GM18868 (cell line): ENCODE measurements at regions not wholly inside any gene's neighbourhood (a gene's known extent, or its start where the extent isn't known, plus 50 kb on each side); places are given as distances from the start of the nearest gene placed in this dataset.
"Not testable (repeated sequence)": the region's sequence is repeated elsewhere in the genome, so short reads cannot be mapped to it uniquely, and the experiment has no call there.

Experiments
- ATAC-seq: cut with Tn5 transposase; IDR thresholded peaks from one replicate; pipeline ENCODE4 v1.9.1; 2021; ENCODE audit warnings: mild to moderate bottlenecking, moderate library complexity; ENCODE audit not compliant: unreplicated experiment

GRCh38 chr9:74073897-74074296 lies 423.2 kb upstream of the RORB start:
- no peak for ATAC-seq

DNA sequence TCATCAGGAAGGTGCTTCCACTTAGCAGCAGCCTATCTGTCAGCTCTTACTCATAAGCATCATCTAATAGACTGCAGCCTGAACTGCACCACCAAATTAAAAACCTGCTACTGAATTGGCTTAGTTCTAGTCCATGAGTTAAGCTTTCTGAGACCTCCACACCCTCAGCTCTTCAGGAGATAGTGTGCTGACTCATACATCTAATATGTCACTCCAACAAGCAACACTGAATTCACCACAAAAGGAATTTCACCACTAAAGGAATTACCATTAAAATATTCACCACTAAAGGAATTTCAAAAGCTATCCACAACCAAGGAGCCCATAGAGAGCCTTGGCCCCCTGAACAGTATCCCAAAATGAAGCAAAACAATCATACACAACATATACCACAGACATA lies 418.5 kb upstream of the RORB start:
- no peak for ATAC-seq

- not testable (repeated sequence) for ATAC-seq
Measured at GRCh38 chr9:74080652-74081051, 416.5 kb upstream of the RORB start.

GRCh38 chr9:74083681-74084433 lies 413.3 kb upstream of the RORB start:
- ATAC-seq, result no peak

DNA sequence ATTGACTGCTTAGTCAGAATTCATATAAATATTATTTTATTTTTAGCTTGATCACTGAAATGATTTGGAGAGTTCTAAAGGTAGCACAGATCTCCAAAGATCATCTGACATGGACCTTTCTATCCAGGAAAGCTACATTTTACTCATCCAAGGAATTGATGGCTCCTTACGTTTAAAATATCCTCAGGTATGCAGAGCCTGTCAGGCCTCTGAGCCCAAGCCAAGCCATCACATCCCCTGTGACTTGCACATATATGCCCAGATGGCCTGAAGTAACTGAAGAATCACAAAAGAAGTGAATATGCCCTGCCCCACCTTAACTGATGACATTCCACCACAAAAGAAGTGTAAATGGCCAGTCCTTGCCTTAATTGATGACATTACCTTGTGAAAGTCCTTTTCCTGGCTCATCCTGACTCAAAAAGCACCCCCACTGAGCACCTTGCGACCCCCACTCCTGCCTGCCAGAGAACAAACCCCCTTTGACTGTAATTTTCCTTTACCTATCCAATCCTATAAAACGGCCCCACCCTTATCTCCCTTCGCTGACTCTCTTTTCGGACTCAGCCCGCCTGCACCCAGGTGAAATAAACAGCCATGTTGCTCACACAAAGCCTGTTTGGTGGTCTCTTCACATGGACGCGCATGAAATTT lies 411.6 kb upstream of the RORB start:
- not testable (repeated sequence) for ATAC-seq

DNA sequence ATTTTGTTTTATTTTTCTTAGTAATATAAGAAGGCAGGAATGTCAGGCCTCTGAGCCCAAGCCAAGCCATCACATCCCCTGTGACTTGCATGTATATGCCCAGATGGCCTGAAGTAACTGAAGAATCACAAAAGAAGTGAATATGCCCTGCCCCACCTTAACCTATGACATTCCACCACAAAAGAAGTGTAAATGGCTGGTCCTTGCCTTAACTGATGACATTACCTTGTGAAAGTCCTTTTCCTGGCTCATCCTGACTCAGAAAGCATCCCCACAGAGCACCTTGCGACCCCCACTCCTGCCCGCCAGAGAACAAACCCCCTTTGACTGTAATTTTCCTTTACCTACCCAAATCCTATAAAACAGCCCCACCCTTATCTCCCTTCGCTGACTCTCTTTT lies 406.2 kb upstream of the RORB start:
- ATAC-seq, result not testable (repeated sequence)

- no peak for ATAC-seq
Measured at GRCh38 chr9:74092491-74092834, 404.7 kb upstream of the RORB start.

GRCh38 chr9:74094037-74094436 lies 403.1 kb upstream of the RORB start:
- ATAC-seq, result not testable (repeated sequence)

- ATAC-seq, result no peak
Measured at GRCh38 chr9:74094766-74095165, 402.4 kb upstream of the RORB start.

DNA sequence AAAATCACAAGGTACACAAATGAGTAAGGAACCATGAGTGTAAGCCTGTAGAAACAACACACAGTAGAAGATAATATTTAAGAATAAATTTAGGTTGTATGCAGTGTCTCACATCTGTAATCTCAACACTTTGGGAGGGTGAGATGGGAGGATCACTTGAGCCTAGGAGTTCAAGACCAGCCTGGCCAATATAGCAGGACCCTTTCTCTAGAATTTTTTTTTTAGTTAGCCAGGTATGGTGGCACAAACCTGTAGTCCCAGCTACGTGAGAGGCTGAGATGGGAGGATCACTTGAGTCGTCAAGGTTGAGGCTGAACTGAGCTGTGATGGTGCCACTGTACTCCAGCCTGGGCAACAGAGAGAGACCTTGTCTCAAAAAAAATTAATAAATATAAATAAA lies 401.2 kb upstream of the RORB start:
- no peak for ATAC-seq

DNA sequence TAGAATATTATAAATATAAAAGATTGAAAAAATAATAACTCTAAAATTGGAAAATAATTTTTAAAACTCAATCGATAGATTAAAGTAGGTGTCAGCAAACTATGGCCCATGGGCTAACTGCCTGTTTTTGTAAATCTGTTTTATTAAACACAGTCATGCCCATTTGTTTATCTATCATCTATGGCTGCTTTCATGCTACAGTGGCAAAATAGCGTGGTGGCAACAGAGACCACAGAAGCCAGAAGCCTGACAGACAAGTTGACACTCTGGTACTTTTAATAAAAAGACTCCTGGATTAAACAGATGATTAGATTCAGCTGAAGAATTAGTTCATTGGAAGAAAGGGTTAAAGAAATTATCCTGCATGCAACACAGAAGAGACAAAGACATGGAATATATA lies 400.7 kb upstream of the RORB start:
- ATAC-seq, result no peak

DNA sequence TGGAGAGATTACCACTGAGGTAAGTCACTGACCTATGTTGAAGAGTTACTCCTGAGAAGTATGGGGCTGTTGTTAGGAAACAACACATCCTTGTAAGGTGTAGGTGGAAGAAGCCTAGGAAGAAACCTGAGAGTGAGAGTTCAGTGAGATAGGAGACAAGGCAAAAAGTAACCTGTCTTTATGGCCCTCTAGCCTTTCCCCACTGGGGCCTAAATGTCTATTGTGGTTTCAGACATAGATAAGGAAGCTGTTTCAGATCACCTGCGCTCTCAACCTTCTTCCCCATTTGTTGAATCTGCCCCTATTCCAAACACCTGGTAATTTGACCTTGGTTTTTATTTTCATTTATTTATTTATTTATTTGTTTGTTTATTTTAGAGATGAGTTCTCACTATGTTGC lies 397.1 kb upstream of the RORB start:
- ATAC-seq, result no peak

DNA sequence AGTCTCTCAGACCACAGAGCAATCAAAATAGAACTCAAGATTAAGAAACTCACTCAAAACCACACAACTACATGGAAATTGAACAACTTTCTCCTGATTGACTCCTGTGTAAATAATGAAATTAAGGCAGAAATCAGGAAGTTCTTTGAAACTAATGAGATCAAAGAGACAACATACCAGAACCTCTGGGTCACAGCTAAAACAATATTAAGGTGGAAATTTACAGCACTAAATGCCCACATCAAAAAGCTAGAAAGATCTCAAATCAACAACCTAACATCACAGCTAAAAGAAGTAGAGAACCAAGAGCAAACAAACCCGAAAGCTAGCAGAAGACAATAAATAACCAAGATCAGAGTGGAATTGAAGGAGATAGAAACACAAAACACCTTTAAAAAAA lies 395.0 kb upstream of the RORB start:
- not testable (repeated sequence) for ATAC-seq

GRCh38 chr9:74102702-74103101 lies 394.4 kb upstream of the RORB start:
- ATAC-seq, result no peak

GRCh38 chr9:74107692-74108091 lies 389.4 kb upstream of the RORB start:
- ATAC-seq, result no peak

DNA sequence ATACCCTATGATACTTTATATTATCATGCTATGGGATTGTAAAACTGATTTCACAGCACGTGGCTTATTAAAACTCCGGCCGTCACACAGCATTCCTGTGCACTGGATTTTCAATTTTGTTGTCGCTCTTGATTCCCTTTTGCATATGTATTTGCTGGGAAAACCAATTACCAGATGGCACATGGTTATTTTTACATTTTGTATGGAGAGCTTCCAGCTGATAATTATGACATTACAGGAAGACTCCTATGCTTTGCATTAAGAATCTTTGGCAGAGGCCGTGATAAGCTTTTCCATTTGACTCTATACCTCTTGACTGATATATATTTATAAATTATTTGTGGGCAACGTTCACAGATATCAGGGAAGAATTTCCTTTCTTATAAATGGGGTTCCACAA lies 381.2 kb upstream of the RORB start:
- ATAC-seq, result no peak

GRCh38 chr9:74117151-74117550 lies 380.0 kb upstream of the RORB start:
- no peak for ATAC-seq

DNA sequence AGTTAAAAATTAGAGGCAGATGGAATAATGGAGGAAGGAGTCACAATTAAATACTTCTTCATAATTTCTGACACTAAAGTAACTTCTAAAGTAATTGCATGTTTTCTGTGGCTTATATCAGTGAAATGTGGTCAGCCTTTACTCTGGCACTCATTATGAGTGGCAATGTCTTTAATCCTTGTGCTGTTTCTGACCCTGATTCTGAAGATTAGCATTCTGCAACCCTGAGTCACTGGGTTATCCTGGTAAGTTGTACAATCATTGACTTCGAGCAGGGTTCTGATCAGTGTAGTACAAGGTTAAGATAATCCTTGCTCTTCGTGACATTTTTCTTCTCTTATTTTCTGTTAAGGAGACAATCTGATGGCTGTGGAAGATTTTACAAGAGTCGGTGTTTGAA lies 379.4 kb upstream of the RORB start:
- no peak for ATAC-seq

DNA sequence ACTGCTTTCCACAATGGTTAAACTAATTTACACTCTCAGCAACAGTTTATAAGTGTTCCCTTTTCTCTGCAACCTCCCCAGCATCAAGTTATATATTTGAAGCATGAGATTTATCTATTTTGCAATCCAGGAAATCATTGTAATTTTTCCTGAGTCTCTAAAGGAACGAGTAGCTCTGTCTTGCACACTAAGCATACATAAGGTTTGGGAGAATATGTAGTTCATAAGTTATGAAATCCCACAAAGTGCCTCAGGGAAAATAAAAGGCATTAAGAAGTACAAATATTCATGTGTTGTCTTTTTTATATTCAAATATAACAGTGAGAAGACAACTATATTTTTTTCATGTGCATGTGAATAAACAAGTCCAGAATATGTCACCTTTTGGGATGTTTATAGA lies 377.1 kb upstream of the RORB start:
- no peak for ATAC-seq

GRCh38 chr9:74120470-74120869 lies 376.7 kb upstream of the RORB start:
- no peak for ATAC-seq

DNA sequence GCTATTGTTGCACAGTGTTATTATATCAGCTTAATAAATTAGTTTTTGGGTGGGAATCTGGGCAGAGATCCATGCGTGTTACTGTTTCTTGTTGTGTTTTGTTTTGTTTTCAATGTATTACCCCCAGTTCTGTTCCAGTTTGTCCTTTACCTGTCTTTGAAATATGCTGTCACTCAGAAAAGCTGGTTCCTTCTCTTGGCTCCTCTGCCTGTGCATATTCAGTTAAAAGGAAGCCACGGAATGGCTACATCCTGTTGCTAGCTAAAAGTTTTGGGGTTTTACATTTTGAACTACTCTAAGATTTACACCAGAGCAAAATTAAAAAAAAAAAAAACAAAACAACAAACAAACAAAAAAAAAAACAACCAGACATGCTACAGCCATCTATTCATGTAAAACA lies 374.9 kb upstream of the RORB start:
- ATAC-seq, result no peak

- peak; percentile 43 for ATAC-seq
Measured at GRCh38 chr9:74122661-74123060, 374.5 kb upstream of the RORB start.

DNA sequence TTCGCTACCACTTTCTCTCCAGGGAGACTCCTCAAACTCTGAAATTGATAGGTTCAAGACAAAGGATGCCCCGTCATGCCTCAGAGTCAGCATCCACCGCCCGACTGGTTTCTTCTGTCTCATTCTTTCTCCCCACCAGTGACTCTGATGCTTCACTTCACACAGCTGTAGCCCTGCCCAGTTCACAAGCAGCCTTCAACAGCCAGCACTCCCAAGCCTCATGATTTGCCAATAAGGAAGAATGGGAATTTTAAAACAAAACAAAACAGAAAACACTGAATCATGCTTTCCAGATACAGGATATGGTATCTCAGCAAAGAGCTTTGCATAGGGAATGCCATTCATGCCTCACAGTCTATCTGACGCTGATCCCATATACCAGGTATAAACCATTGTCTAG lies 371.2 kb upstream of the RORB start:
- ATAC-seq, result no peak
